Astrocyte of the spinal cord (primary cell): ENCODE measurements at regions not wholly inside any gene's neighbourhood (a gene's known extent, or its start where the extent isn't known, plus 50 kb on each side); places are given as distances from the start of the nearest gene placed in this dataset.

Experiments used
- DNase-seq: peaks from one replicate; pipeline ENCODE4 v3.0.0; 2011; ENCODE audit warnings: low read depth, low spot score
- H3K4me3 ChIP-seq: 2 replicates; pipeline ENCODE4 v1.5.1; 2011; ENCODE audit warnings: low read depth, mild to moderate bottlenecking, low read length, moderate library complexity
- in situ Hi-C: cut with HindIII; loops from 2 replicates; pipeline ENCODE4 v1.10.0; 2017; ENCODE audit warnings: low sequenced_read_pairs
- TF ChIP-seq, protein P1 (sequence below): IDR thresholded peaks from 2 replicates; pipeline ENCODE4 v1.5.1; 2012; ENCODE audit warnings: low read depth, mild to moderate bottlenecking, low read length, inconsistent platforms

GRCh38 chr2:175855794-175856453, 146.1 kb downstream of the LNPK start:
- no peak overlapping the region for H3K4me3 ChIP-seq
- TF ChIP-seq, protein P1, sequence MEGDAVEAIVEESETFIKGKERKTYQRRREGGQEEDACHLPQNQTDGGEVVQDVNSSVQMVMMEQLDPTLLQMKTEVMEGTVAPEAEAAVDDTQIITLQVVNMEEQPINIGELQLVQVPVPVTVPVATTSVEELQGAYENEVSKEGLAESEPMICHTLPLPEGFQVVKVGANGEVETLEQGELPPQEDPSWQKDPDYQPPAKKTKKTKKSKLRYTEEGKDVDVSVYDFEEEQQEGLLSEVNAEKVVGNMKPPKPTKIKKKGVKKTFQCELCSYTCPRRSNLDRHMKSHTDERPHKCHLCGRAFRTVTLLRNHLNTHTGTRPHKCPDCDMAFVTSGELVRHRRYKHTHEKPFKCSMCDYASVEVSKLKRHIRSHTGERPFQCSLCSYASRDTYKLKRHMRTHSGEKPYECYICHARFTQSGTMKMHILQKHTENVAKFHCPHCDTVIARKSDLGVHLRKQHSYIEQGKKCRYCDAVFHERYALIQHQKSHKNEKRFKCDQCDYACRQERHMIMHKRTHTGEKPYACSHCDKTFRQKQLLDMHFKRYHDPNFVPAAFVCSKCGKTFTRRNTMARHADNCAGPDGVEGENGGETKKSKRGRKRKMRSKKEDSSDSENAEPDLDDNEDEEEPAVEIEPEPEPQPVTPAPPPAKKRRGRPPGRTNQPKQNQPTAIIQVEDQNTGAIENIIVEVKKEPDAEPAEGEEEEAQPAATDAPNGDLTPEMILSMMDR = no peak
- DNase-seq = peak; percentile 58
- in situ Hi-C loops = loop anchor here (25.0 kb wide), 1 partner anchor 169 kb away; no protein-coding TSS in a partner anchor

GRCh38 chr2:175855236-175855635, 146.8 kb downstream of the LNPK start:
- no peak for DNase-seq

DNA sequence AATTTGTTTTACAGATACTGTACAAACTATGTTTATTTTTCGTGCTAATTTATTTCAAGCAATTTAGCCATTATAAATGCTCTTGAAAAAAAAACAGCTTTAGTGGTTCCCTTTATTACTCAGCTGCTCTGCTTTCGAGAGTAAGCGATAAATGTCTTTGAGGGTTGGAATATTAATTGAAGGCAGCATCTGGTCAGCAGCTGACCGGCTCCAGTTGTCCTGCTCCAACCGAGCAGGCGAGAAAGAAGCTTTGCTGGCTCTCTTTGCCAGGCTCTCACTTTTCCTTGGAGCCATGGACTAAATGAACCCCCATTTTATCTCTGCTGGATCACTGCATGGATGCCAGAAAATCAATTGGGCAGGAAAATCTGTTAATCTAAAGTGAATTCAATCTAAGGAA, 147.4 kb downstream of the LNPK start:
- TF ChIP-seq, protein P1 = no peak
- no peak overlapping the region for H3K4me3 ChIP-seq
- peak; percentile 57 for DNase-seq
- in situ Hi-C loops = loop anchor here (25.0 kb wide), 1 partner anchor 167 kb away; no protein-coding TSS in a partner anchor

More at GRCh38 chr2:175855236-175855635, 146.8 kb downstream of the LNPK start:
- TF ChIP-seq, protein P1 = no peak
- H3K4me3 ChIP-seq = no peak overlapping the region
- in situ Hi-C loops = loop anchor here (25.0 kb wide), 1 partner anchor 168 kb away; no protein-coding TSS in a partner anchor

- no peak for DNase-seq
- H3K4me3 ChIP-seq = no peak overlapping the region
- TF ChIP-seq, protein P1 = no peak
- in situ Hi-C loops = loop anchor here (25.0 kb wide), 1 partner anchor 167 kb away; no protein-coding TSS in a partner anchor
These were observed 147.9 kb downstream of the LNPK start for GRCh38 chr2:175854129-175854528.

GRCh38 chr2:175853616-175853890, 148.5 kb downstream of the LNPK start:
- in situ Hi-C loops = loop anchor here (25.0 kb wide), 1 partner anchor 166 kb away; no protein-coding TSS in a partner anchor
- no peak for DNase-seq
- TF ChIP-seq, protein P1 = no peak
- H3K4me3 ChIP-seq = no peak overlapping the region

DNA sequence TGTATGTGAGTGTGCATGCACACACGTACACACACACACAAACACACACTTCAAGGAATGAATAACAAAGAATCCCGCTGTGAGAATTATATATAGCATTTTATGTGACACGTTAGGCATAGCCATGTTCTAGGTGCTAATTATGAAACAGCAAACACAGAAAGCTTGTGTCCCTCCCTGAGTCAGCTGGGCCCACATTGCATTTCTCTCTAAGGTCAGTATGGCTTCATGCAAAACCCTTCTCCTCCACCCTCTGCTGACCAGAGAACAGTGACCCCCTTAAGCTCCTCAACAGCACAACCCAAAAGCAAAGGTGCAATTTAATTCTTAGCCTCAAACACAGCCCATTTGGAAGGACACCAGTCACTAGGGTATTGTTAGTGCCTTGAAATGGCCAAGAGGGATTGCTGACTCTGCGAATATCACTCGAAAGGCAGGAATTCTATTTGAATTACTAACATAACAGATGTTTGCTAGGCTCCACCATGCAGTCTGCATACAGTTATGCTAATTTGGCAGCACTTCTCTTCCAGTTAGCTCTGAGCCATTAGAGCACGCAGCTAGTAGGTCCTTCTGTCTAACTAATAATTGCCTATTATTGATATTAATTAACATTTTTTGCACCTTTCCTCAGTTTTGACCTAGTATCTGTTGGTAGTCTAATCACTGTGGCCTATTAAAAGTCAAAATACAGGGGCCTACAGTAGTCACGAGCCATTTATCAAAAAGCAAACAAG, 149.0 kb downstream of the LNPK start:
- in situ Hi-C loops = loop anchor here (25.0 kb wide), 1 partner anchor 166 kb away; no protein-coding TSS in a partner anchor
- no peak overlapping the region for H3K4me3 ChIP-seq
- DNase-seq = no peak
- TF ChIP-seq, protein P1 = no peak
